ENCODE measurements at regions not wholly inside any gene's neighbourhood (a gene's known extent, or its start where the extent isn't known, plus 50 kb on each side); places are given as distances from the start of the nearest gene placed in this dataset.

- no peak for TF ChIP-seq CTCF (conservative IDR thresholded peaks at IDR 0.05; ENCODE audit: low read depth, low read length)
- no peak for DNase-seq (ENCODE audit: low read depth)
- H3K4me3 ChIP-seq (ENCODE audit: low read depth, low read length) = no peak overlapping the region
These were observed 224.7 kb downstream of the ZIC5 start for GRCh38 chr13:99746637-99747402.

- no peak overlapping the region for H3K4me3 ChIP-seq (ENCODE audit: low read depth, low read length)
- DNase-seq (ENCODE audit: low read depth) = no peak
- no peak for TF ChIP-seq CTCF (conservative IDR thresholded peaks at IDR 0.05; ENCODE audit: low read depth, low read length)
These were observed 228.5 kb downstream of the ZIC5 start for GRCh38 chr13:99743094-99743493.

- DNase-seq (ENCODE audit: low read depth) = no peak
- H3K4me3 ChIP-seq (ENCODE audit: low read depth, low read length) = no peak overlapping the region
- TF ChIP-seq CTCF (conservative IDR thresholded peaks at IDR 0.05; ENCODE audit: low read depth, low read length) = no peak
These were observed 229.6 kb downstream of the ZIC5 start for GRCh38 chr13:99741960-99742359.

- no peak for DNase-seq (ENCODE audit: low read depth)
These were observed 231.2 kb downstream of the ZIC5 start for GRCh38 chr13:99740251-99740979.

GRCh38 chr13:99738626-99739025 is 232.9 kb downstream of the ZIC5 start:
- DNase-seq (ENCODE audit: low read depth) = no peak
- no peak overlapping the region for H3K4me3 ChIP-seq (ENCODE audit: low read depth, low read length)
- no peak for TF ChIP-seq CTCF (conservative IDR thresholded peaks at IDR 0.05; ENCODE audit: low read depth, low read length)

More at GRCh38 chr13:99740251-99740979, 231.2 kb downstream of the ZIC5 start:
- no peak for TF ChIP-seq CTCF (conservative IDR thresholded peaks at IDR 0.05; ENCODE audit: low read depth, low read length)
- H3K4me3 ChIP-seq (ENCODE audit: low read depth, low read length) = no peak overlapping the region

- DNase-seq (ENCODE audit: low read depth) = no peak
- no peak for TF ChIP-seq CTCF (conservative IDR thresholded peaks at IDR 0.05; ENCODE audit: low read depth, low read length)
- no peak overlapping the region for H3K4me3 ChIP-seq (ENCODE audit: low read depth, low read length)
These were observed 233.9 kb downstream of the ZIC5 start for GRCh38 chr13:99737481-99738245.
